ENCODE measurements at regions not wholly inside any gene's neighbourhood (a gene's known extent, or its start where the extent isn't known, plus 50 kb on each side); places are given as distances from the start of the nearest gene placed in this dataset.
"Not testable (repeated sequence)": the region's sequence is repeated elsewhere in the genome, so short reads cannot be mapped to it uniquely, and the experiment has no call there.

GRCh38 chr1:243074224-243074623, 180.9 kb downstream of the CEP170 start:
- intact Hi-C loops (cut with DNase I); DNase-seq: not testable (repeated sequence)

GRCh38 chr1:243067056-243067455, 188.0 kb downstream of the CEP170 start:
- H3K27me3 ChIP-seq (ENCODE audit: low read depth); DNase-seq; intact Hi-C loops (cut with DNase I); H3K4me3 ChIP-seq; H3K9me3 ChIP-seq; H3K4me1 ChIP-seq; ATAC-seq; H3K36me3 ChIP-seq; H3K27ac ChIP-seq: not testable (repeated sequence)

More at GRCh38 chr1:243074224-243074623, 180.9 kb downstream of the CEP170 start:
- not testable (repeated sequence) for H3K27ac ChIP-seq; H3K4me3 ChIP-seq; H3K36me3 ChIP-seq; H3K9me3 ChIP-seq; H3K27me3 ChIP-seq (ENCODE audit: low read depth); H3K4me1 ChIP-seq; ATAC-seq

GRCh38 chr1:243061965-243062364, 193.1 kb downstream of the CEP170 start:
- H3K27me3 ChIP-seq (ENCODE audit: low read depth); H3K9me3 ChIP-seq; ATAC-seq; DNase-seq; H3K27ac ChIP-seq; H3K36me3 ChIP-seq; H3K4me3 ChIP-seq; H3K4me1 ChIP-seq; intact Hi-C loops (cut with DNase I): not testable (repeated sequence)

GRCh38 chr1:243055510-243055909, 199.6 kb downstream of the CEP170 start:
- intact Hi-C loops (cut with DNase I); DNase-seq; H3K4me3 ChIP-seq: not testable (repeated sequence)

GRCh38 chr1:243055091-243055490, 200.0 kb downstream of the CEP170 start:
- H3K4me1 ChIP-seq; ATAC-seq; H3K27me3 ChIP-seq (ENCODE audit: low read depth); DNase-seq; H3K9me3 ChIP-seq; H3K36me3 ChIP-seq; H3K27ac ChIP-seq; H3K4me3 ChIP-seq; intact Hi-C loops (cut with DNase I): not testable (repeated sequence)

More at GRCh38 chr1:243055510-243055909, 199.6 kb downstream of the CEP170 start:
- not testable (repeated sequence) for H3K27ac ChIP-seq; H3K27me3 ChIP-seq (ENCODE audit: low read depth); H3K36me3 ChIP-seq; ATAC-seq; H3K4me1 ChIP-seq; H3K9me3 ChIP-seq

- ATAC-seq; H3K4me1 ChIP-seq; H3K27me3 ChIP-seq (ENCODE audit: low read depth); H3K36me3 ChIP-seq; H3K9me3 ChIP-seq; DNase-seq; intact Hi-C loops (cut with DNase I); H3K4me3 ChIP-seq; H3K27ac ChIP-seq: not testable (repeated sequence)
These were observed 200.4 kb downstream of the CEP170 start for GRCh38 chr1:243054681-243055080.

GRCh38 chr1:243053048-243053447, 202.0 kb downstream of the CEP170 start:
- H3K9me3 ChIP-seq; intact Hi-C loops (cut with DNase I); H3K27ac ChIP-seq; ATAC-seq; H3K27me3 ChIP-seq (ENCODE audit: low read depth); DNase-seq; H3K4me1 ChIP-seq; H3K36me3 ChIP-seq; H3K4me3 ChIP-seq: not testable (repeated sequence)

- H3K27ac ChIP-seq; H3K36me3 ChIP-seq; H3K27me3 ChIP-seq (ENCODE audit: low read depth); intact Hi-C loops (cut with DNase I); ATAC-seq; H3K4me3 ChIP-seq; H3K9me3 ChIP-seq; DNase-seq; H3K4me1 ChIP-seq: not testable (repeated sequence)
These were observed 204.5 kb downstream of the CEP170 start for GRCh38 chr1:243050613-243051012.

- H3K27ac ChIP-seq; H3K9me3 ChIP-seq; H3K4me3 ChIP-seq; H3K4me1 ChIP-seq; intact Hi-C loops (cut with DNase I); ATAC-seq; H3K36me3 ChIP-seq; H3K27me3 ChIP-seq (ENCODE audit: low read depth); DNase-seq: not testable (repeated sequence)
These were observed 205.4 kb downstream of the CEP170 start for GRCh38 chr1:243049716-243050115.

GRCh38 chr1:243021365-243021764, 233.7 kb downstream of the CEP170 start:
- H3K9me3 ChIP-seq; H3K4me1 ChIP-seq; H3K27ac ChIP-seq; H3K27me3 ChIP-seq (ENCODE audit: low read depth); ATAC-seq; H3K4me3 ChIP-seq; intact Hi-C loops (cut with DNase I); DNase-seq; H3K36me3 ChIP-seq: not testable (repeated sequence)

GRCh38 chr1:243019030-243019635, 235.9 kb downstream of the CEP170 start:
- H3K4me3 ChIP-seq; H3K9me3 ChIP-seq; H3K4me1 ChIP-seq; H3K27me3 ChIP-seq (ENCODE audit: low read depth); ATAC-seq; intact Hi-C loops (cut with DNase I); H3K36me3 ChIP-seq; H3K27ac ChIP-seq: not testable (repeated sequence)
- DNase-seq, result peak; percentile 51

GRCh38 chr1:243010719-243011118, 244.4 kb downstream of the CEP170 start:
- H3K27ac ChIP-seq; ATAC-seq; H3K9me3 ChIP-seq; H3K4me1 ChIP-seq; DNase-seq; H3K4me3 ChIP-seq; H3K36me3 ChIP-seq; H3K27me3 ChIP-seq (ENCODE audit: low read depth); intact Hi-C loops (cut with DNase I): not testable (repeated sequence)

GRCh38 chr1:243001003-243001402, 254.1 kb downstream of the CEP170 start:
- H3K4me1 ChIP-seq; H3K27me3 ChIP-seq (ENCODE audit: low read depth); H3K36me3 ChIP-seq; H3K27ac ChIP-seq; ATAC-seq; DNase-seq; H3K4me3 ChIP-seq; H3K9me3 ChIP-seq; intact Hi-C loops (cut with DNase I): not testable (repeated sequence)

- H3K27ac ChIP-seq; H3K27me3 ChIP-seq (ENCODE audit: low read depth); H3K9me3 ChIP-seq; H3K4me3 ChIP-seq; H3K36me3 ChIP-seq; DNase-seq; intact Hi-C loops (cut with DNase I); H3K4me1 ChIP-seq; ATAC-seq: not testable (repeated sequence)
These were observed 262.3 kb downstream of the CEP170 start for GRCh38 chr1:242992776-242993175.

All from lower lobe of right lung (tissue), 2 donors.